T-helper 17 cell (primary cell): ENCODE measurements at regions not wholly inside any gene's neighbourhood (a gene's known extent, or its start where the extent isn't known, plus 50 kb on each side); places are given as distances from the start of the nearest gene placed in this dataset.

Experiments used
- ATAC-seq: fragments of 150-1000 bp; cut with Tn5 transposase; 2 replicates; pipeline ENCODE4 v1.10.0; 2021; ENCODE audit warnings: mild to moderate bottlenecking, moderate library complexity
- DNase-seq, 3 donors: peaks; one replicate each; pipeline versions ENCODE4 v3.0.0 to v3.0.0-alpha.2; 2020 to 2021
- H3K9me3 ChIP-seq: one replicate; pipeline ENCODE4 v1.7.0; 2013; ENCODE audit warnings: low read length, mild to moderate bottlenecking; ENCODE audit not compliant: control insufficient read depth, poor library complexity, severe bottlenecking
- H3K27ac Mint-ChIP-seq: one replicate; pipeline ENCODE4 v1.8.0; 2022; ENCODE audit warnings: mild to moderate bottlenecking, moderate library complexity, mixed read lengths
- H3K27me3 Mint-ChIP-seq: one replicate; pipeline ENCODE4 v1.8.0; 2022; ENCODE audit warnings: mixed read lengths
- H3K36me3 Mint-ChIP-seq: one replicate; pipeline ENCODE4 v1.8.0; 2022; ENCODE audit warnings: low read depth, mixed read lengths
- H3K4me1 Mint-ChIP-seq: one replicate; pipeline ENCODE4 v1.8.0; 2022; ENCODE audit warnings: mild to moderate bottlenecking, mixed read lengths
- H3K4me3 Mint-ChIP-seq: one replicate; pipeline ENCODE4 v1.8.0; 2022; ENCODE audit warnings: mild to moderate bottlenecking, moderate library complexity, mixed read lengths

DNA sequence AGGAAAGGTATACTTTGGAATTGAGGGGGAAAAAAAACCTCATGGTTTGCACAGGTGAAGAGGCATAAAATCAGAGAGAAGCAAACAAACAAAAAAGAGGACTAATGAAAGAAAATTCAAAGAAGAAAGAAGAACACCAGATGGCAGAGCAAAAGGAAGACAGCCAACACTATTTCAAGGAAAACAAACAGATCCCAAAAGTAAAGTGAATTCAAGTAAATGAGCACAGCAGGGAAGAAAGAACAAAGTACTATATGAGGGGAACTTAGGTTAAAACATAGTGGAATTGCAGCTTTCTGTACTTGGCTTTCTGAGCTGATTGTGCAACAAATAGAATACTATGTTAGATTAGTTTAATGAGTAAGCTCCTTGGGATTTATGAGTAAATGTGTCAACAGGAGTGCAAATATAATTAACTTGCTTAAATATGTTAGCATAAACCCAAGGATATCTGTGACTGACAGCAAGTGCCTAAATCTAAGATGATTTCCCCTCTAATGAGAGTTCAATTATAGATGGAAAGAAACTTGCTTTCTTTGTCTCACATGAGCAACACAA is 404.6 kb upstream of the CNTN5 start:
- no peak overlapping the region for H3K27ac Mint-ChIP-seq
- DNase-seq (no peak), ATAC-seq (no peak)
- H3K9me3 ChIP-seq, result no peaks in the 10 kb centered on the region
- H3K27me3 Mint-ChIP-seq, result no peaks in the 10 kb centered on the region
- H3K4me3 Mint-ChIP-seq, result no peak overlapping the region
- H3K4me1 Mint-ChIP-seq, result no peaks in the 10 kb centered on the region
- no peaks in the 10 kb centered on the region for H3K36me3 Mint-ChIP-seq

DNA sequence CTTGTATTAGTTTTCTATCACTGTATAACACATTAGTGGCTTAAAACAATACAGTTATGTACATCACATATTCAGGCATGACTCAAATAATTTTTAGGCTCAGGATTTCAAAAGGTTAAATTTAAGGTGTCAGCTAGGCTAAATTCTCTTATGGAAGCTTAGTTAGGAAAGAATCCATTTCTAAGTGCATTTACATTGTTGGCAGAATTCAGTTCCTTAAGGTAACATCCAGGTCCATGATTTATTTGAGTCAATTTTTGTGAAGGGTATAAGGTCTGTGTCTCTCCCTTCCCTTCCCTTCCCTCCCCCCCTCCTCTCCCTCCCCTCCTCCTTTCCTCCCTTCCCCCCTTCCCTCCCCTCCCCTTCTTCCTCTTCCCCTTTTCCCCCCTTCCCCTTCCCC is 399.0 kb upstream of the CNTN5 start:
- DNase-seq (no peak), ATAC-seq (no peak)
- Mint-ChIP-seq H3K36me3 (no peaks in the 10 kb centered on the region), H3K4me3 (no peak overlapping the region), H3K27ac (no peak overlapping the region), H3K27me3 (no peaks in the 10 kb centered on the region), H3K4me1 (no peaks in the 10 kb centered on the region)
- H3K9me3 ChIP-seq, result no peaks in the 10 kb centered on the region

DNA sequence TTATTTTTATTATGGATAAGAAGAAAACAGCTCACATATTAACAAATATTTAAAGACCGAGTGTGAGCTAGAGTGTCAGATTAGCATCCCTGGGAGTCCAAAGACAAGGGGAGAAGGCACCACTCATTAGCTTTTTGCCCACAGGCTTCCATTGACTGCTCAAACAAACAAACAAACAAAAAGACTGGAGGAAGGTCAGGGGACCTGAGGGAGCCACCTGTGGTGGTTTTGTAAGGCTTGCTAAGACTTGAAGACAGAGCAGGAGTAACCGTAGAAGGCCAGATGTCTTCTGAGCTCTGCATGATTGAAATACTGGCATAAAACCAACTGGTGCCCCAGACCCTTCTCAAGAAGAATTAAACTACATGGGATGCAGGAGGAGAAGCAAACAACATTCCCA is 395.2 kb upstream of the CNTN5 start:
- ATAC-seq, result no peak
- Mint-ChIP-seq H3K36me3 (no peaks in the 10 kb centered on the region), H3K4me1 (no peaks in the 10 kb centered on the region), H3K4me3 (no peak overlapping the region), H3K27me3 (no peaks in the 10 kb centered on the region), H3K27ac (no peak overlapping the region)
- H3K9me3 ChIP-seq, result no peaks in the 10 kb centered on the region
- no peak for DNase-seq

DNA sequence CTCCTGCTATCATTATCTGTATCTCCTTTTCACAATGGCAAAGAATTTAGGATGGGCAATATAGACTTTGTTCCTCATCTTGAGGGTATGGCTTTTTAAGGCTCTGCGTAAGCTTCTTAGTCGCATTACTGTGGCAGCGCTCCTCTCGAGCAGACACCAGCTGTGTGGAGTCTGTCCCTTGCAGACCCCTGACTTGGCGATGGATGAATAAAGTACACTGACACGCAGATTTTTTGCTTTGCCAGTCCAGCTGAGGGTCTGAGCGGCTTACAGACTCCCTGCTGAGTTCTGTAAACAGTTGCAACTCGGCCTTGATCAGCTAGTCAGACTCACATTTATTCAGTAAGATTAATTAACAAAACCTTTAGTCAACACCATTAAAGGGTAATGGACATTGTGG is 390.0 kb upstream of the CNTN5 start:
- H3K9me3 ChIP-seq, result no peaks in the 10 kb centered on the region
- ATAC-seq (no peak), DNase-seq (no peak)
- H3K4me1 Mint-ChIP-seq, result no peaks in the 10 kb centered on the region
- no peak overlapping the region for H3K4me3 Mint-ChIP-seq
- no peaks in the 10 kb centered on the region for H3K36me3 Mint-ChIP-seq
- no peaks in the 10 kb centered on the region for H3K27me3 Mint-ChIP-seq
- H3K27ac Mint-ChIP-seq, result no peak overlapping the region

DNA sequence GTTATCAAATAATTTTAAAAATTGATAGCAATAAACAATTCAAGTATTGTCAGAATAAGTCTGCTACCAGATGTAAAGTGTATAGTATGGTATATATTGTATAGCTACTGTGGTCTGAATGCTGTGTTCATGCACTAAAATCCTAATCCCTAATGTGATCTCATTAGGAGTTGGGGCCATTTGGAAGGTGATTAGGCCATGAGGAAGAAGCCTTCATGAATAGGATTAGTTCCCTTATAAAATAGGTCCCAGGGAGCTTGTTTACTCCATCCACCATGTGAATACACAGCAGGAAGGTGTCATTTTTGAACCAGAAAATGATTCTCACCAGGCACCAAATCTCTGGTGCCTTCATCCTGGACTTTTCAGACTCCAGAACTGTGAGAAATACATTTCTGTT is 363.0 kb upstream of the CNTN5 start:
- H3K4me3 Mint-ChIP-seq, result no peak overlapping the region

DNA sequence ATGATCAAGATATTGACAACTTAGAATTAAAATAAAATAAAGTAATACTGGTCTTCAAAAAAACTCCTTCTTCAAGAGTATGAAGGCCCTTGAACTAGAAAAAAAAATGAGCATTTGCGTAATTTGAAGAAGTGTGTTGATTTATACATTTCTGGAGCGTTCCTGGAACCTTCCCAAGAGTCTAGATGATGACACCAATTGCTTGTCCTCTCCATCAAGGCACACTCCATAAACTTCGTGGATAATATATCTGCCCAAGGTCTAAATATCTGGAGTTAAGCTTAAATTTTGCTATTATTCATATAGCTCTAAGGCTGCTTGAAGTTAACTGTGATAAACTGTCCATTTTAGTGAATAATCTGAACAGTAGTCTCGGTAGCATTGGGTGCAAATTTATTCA is 361.3 kb upstream of the CNTN5 start:
- Mint-ChIP-seq H3K36me3 (no peaks in the 10 kb centered on the region), H3K4me1 (no peaks in the 10 kb centered on the region), H3K4me3 (no peak overlapping the region), H3K27ac (no peak overlapping the region), H3K27me3 (no peaks in the 10 kb centered on the region)
- DNase-seq, result no peak
- no peaks in the 10 kb centered on the region for H3K9me3 ChIP-seq
- ATAC-seq, result no peak

More for the DNA sequence above, 363.0 kb upstream of the CNTN5 start:
- DNase-seq (no peak), ATAC-seq (no peak)
- Mint-ChIP-seq H3K36me3 (no peaks in the 10 kb centered on the region), H3K4me1 (no peaks in the 10 kb centered on the region), H3K27ac (no peak overlapping the region), H3K27me3 (no peaks in the 10 kb centered on the region)
- H3K9me3 ChIP-seq, result no peaks in the 10 kb centered on the region

DNA sequence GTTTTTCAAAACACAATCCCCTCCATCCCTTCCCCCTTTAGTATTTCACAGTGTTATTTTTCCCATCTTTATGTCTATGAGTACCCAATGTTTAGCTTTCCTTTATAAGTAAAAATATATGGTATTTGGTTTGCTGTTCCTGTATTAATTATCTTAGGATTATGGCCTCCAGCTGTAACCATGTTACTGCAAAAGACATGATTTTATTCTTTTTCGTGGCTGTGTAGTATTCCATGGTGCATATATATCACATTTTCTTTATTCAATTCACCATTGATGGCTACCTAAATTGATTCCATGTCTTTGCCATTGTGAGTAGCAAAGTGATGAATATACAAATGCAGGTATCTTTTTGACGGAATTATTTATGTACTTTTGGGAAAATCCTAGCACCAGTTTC is 346.4 kb upstream of the CNTN5 start:
- H3K4me1 Mint-ChIP-seq, result no peaks in the 10 kb centered on the region
- H3K36me3 Mint-ChIP-seq, result no peaks in the 10 kb centered on the region
- no peak for ATAC-seq

DNA sequence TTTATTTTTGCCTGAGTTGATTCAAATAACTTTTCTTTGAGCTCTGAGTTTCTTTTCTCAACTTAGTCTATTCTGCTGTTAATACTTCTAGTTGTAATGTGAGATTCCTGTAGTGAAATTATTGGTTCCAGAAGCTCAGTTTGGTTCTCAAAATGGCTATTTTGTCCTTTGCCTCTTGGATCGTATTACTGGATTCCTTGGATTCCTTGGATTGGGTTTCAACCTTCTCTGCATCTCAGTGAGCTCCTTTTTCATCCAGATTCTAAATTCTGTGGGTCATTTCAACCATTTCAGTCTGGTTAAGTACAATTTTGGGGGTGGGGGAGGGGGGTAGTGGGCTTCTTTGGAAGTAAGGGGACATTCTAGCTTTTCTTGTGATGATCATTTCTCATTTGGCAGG is 341.1 kb upstream of the CNTN5 start:
- Mint-ChIP-seq H3K4me3 (no peak overlapping the region), H3K27ac (no peak overlapping the region), H3K27me3 (no peaks in the 10 kb centered on the region), H3K36me3 (no peaks in the 10 kb centered on the region), H3K4me1 (no peaks in the 10 kb centered on the region)
- ATAC-seq (no peak), DNase-seq (no peak)
- no peaks in the 10 kb centered on the region for H3K9me3 ChIP-seq

More for the DNA sequence above, 346.4 kb upstream of the CNTN5 start:
- H3K9me3 ChIP-seq, result peaks cover 2% of the 10 kb centered on the region
- no peak overlapping the region for H3K4me3 Mint-ChIP-seq
- no peak overlapping the region for H3K27ac Mint-ChIP-seq
- no peak for DNase-seq
- no peaks in the 10 kb centered on the region for H3K27me3 Mint-ChIP-seq

DNA sequence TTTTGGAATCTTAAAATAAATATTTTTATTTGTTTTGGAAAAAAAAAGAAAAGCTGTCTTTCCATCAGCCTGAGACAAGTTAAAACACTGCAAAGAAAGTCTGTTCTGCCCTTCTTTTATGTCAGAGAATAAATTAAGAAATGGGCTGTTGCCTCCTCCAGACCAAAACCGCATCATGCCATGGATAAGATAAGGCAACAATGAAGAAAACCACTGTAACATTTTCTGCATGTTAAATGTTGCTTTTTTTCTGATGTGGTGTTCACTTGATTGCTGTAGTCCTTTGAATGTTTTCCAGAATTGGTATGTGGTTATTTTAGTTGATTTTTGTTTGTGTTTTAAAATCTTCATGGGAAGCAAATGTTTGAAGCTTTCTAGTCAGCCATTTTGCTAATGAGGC is 319.2 kb upstream of the CNTN5 start:
- Mint-ChIP-seq H3K36me3 (no peaks in the 10 kb centered on the region), H3K4me3 (no peak overlapping the region), H3K4me1 (no peaks in the 10 kb centered on the region), H3K27me3 (no peaks in the 10 kb centered on the region), H3K27ac (no peak overlapping the region)
- ATAC-seq (no peak), DNase-seq (no peak)
- no peaks in the 10 kb centered on the region for H3K9me3 ChIP-seq

DNA sequence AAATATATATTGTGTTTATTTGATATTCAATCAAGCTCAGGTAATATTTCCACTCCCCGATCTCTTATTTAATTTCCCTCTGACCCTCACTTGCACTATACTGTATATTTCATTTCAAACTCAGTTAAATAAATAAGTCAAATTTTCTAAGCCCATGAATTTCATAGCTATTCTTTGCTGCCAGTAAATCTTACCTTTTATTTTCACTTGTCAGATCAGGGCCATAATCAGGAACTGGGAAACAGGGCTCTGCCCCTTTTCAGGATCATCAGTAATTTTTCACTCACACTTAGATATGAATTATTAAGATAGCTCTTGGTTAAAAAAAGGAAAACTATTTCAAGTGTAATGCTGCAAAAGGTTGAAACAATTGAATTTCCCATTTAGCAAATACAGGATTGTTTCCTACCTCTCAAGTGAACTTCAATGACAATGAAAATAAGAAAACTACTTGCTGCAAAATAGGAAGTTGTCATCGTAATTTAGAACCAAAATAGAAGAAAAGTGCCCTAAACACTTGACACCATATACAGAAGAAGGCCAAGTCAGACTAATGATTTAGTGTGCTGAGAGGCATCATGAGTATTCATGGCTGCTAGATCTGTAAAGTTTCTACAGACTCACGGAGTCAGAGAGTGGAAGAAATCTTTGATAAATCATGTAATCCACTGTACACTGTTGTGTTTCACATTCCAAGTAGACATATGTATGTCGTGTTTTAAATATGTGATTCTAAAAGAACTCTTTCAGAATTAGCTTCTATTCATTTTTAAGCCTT is 316.8 kb upstream of the CNTN5 start:
- ATAC-seq, result no peak
- H3K4me1 Mint-ChIP-seq, result no peaks in the 10 kb centered on the region
- no peak for DNase-seq
- no peak overlapping the region for H3K27ac Mint-ChIP-seq
- no peaks in the 10 kb centered on the region for H3K36me3 Mint-ChIP-seq
- H3K4me3 Mint-ChIP-seq, result no peak overlapping the region
- H3K27me3 Mint-ChIP-seq, result no peaks in the 10 kb centered on the region
- H3K9me3 ChIP-seq, result no peaks in the 10 kb centered on the region

DNA sequence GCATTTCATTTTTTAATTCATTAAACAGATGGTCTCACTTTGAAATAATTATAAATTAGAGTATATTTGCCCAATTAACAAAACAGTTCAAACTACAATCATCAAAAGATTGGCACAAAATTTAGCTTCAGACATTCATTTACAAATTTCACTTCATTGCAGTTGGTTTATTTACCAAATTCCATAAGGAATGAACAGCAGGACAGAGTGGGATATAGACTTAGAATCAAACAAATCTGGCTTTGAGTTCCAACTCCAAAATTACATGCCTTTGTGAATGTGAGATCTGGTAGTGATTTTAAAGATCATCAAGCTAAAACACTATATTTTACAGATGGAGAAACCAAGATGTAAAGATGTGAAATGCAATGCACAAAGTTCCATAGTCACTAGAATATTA is 310.7 kb upstream of the CNTN5 start:
- no peaks in the 10 kb centered on the region for H3K36me3 Mint-ChIP-seq
- H3K27me3 Mint-ChIP-seq, result no peaks in the 10 kb centered on the region
- no peak for DNase-seq
- no peak overlapping the region for H3K4me3 Mint-ChIP-seq
- no peaks in the 10 kb centered on the region for H3K9me3 ChIP-seq
- no peak overlapping the region for H3K27ac Mint-ChIP-seq
- no peaks in the 10 kb centered on the region for H3K4me1 Mint-ChIP-seq
- ATAC-seq, result no peak

DNA sequence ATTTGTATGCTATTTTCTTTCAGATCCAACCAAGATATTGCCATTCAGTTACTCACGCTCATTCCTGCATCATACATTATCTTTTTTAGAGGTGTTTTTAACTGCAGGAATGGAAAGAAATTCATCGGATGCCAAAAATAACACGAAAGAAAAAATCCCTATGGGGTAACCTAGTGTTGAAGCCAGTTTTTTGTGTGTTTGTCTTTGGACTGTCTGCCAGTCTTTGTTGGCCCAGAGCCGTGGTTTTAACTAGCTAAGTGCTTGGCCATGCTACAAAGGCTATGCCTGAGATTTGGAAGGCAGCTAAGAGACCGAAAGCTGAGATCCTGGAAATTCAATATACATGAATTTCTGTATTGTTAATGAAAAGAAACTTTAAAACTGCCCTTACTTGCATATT is 309.8 kb upstream of the CNTN5 start:
- ATAC-seq (no peak), DNase-seq (no peak)
- Mint-ChIP-seq H3K4me3 (no peak overlapping the region), H3K4me1 (no peaks in the 10 kb centered on the region), H3K27ac (no peak overlapping the region), H3K27me3 (no peaks in the 10 kb centered on the region), H3K36me3 (no peaks in the 10 kb centered on the region)
- no peaks in the 10 kb centered on the region for H3K9me3 ChIP-seq

DNA sequence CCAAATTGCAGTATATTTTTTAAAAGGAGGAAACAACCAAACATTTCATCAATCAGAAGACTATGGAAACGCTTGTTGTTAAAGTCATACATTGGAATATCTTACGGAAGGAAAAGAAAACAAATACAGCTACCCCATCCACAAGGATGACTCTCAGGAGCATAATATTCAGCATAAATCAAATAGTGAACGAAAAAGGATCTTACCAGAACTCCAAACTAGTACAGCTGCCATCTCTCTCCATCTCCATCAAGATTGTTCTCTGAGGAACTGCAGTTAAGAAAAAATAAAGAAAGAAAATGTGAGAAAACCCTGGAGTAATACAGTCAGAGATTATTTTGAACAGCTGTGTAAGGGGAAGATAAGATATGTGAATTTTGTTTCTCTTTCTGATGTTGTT is 299.8 kb upstream of the CNTN5 start:
- no peaks in the 10 kb centered on the region for H3K4me1 Mint-ChIP-seq
- no peaks in the 10 kb centered on the region for H3K36me3 Mint-ChIP-seq
- no peak overlapping the region for H3K4me3 Mint-ChIP-seq
- no peak for ATAC-seq
- no peaks in the 10 kb centered on the region for H3K27me3 Mint-ChIP-seq
- no peaks in the 10 kb centered on the region for H3K9me3 ChIP-seq
- H3K27ac Mint-ChIP-seq, result no peak overlapping the region
- no peak for DNase-seq

DNA sequence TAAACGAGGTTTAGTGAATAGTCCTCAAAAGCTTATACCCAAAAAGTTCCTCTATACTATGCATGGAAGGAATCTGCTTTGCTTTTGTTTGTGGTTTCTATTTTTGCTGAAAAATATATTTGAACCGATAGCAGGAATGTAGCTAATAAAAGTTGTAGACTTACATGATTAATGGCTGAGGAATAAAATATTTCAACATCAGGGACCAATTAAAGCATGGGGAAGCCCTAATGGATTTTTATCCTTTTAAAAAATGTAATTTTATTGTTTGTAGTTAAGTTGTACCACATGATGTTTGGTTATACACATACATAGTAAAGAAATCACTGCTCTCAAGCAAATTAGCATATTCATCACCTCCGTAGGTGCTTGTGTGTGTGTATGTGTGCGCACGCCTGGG is 295.3 kb upstream of the CNTN5 start:
- Mint-ChIP-seq H3K36me3 (no peaks in the 10 kb centered on the region), H3K4me3 (no peak overlapping the region), H3K4me1 (no peaks in the 10 kb centered on the region), H3K27ac (no peak overlapping the region), H3K27me3 (no peaks in the 10 kb centered on the region)
- no peaks in the 10 kb centered on the region for H3K9me3 ChIP-seq
- ATAC-seq (no peak), DNase-seq (no peak)
